Right atrium auricular region (tissue), 2 donors: ENCODE measurements at regions not wholly inside any gene's neighbourhood (a gene's known extent, or its start where the extent isn't known, plus 50 kb on each side); places are given as distances from the start of the nearest gene placed in this dataset.

ENCODE experiments used
- DNase-seq: peaks from one replicate; pipeline ENCODE4 v3.0.0-alpha.2; 2019; ENCODE audit warnings: low spot score
- H3K27ac ChIP-seq, 2 donors: fragments of 200-600 bp; sonication (generic); 1 replicate in 1 of 2; 2 replicates in 1 of 2; pipeline ENCODE4 v1.5.1; 2016 to 2019
- H3K27me3 ChIP-seq, 2 donors: fragments of 200-600 bp; sonication (generic); one replicate each; pipeline versions ENCODE4 v1.5.1 to v1.6.0; 2017 to 2019
- H3K36me3 ChIP-seq: fragments of 200-600 bp; sonication (generic); one replicate; pipeline ENCODE4 v1.5.1; 2016
- H3K4me1 ChIP-seq, 2 donors: fragments of 200-600 bp; sonication (generic); one replicate each; pipeline versions ENCODE4 v1.5.1 to v1.6.0; 2017 to 2019
- H3K4me3 ChIP-seq, 2 donors: fragments of 200-600 bp; sonication (generic); 1 replicate in 1 of 2; 2 replicates in 1 of 2; pipeline ENCODE4 v1.5.1; 2017 to 2019; ENCODE audit warnings: mild to moderate bottlenecking in 1 of 2, moderate library complexity in 1 of 2
- H3K9me3 ChIP-seq, 2 donors: fragments of 200-600 bp; sonication (generic); one replicate each; pipeline ENCODE4 v1.5.1; 2019
- TF ChIP-seq, protein P1 (sequence below), 2 donors: fragments of 200-600 bp; sonication (generic); IDR thresholded peaks; one replicate each; pipeline ENCODE4 v1.5.1; 2019; ENCODE audit warnings: antibody characterized with exemption in 2 of 2

- Histone ChIP-seq H3K27me3 (no peaks in the 10 kb centered on the region), H3K9me3 (no peaks in the 10 kb centered on the region), H3K4me3 (no peak overlapping the region), H3K4me1 (no peaks in the 10 kb centered on the region), H3K27ac (no peak overlapping the region), H3K36me3 (no peaks in the 10 kb centered on the region)
- TF ChIP-seq, protein P1, sequence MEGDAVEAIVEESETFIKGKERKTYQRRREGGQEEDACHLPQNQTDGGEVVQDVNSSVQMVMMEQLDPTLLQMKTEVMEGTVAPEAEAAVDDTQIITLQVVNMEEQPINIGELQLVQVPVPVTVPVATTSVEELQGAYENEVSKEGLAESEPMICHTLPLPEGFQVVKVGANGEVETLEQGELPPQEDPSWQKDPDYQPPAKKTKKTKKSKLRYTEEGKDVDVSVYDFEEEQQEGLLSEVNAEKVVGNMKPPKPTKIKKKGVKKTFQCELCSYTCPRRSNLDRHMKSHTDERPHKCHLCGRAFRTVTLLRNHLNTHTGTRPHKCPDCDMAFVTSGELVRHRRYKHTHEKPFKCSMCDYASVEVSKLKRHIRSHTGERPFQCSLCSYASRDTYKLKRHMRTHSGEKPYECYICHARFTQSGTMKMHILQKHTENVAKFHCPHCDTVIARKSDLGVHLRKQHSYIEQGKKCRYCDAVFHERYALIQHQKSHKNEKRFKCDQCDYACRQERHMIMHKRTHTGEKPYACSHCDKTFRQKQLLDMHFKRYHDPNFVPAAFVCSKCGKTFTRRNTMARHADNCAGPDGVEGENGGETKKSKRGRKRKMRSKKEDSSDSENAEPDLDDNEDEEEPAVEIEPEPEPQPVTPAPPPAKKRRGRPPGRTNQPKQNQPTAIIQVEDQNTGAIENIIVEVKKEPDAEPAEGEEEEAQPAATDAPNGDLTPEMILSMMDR (IDR thresholded peaks at IDR 0.05), result no peak
- no peak for DNase-seq
These were observed 101.2 kb upstream of the SCEL start for GRCh38 chr13:77434289-77434688.

- no peaks in the 10 kb centered on the region for H3K9me3 ChIP-seq
- H3K27me3 ChIP-seq, result no peaks in the 10 kb centered on the region
- no peak for DNase-seq
- H3K4me3 ChIP-seq, result no peak overlapping the region
- H3K4me1 ChIP-seq, result no peaks in the 10 kb centered on the region
- no peak overlapping the region for H3K27ac ChIP-seq
- TF ChIP-seq, protein P1 (IDR thresholded peaks at IDR 0.05), result no peak
- H3K36me3 ChIP-seq, result no peaks in the 10 kb centered on the region
These were observed 104.1 kb upstream of the SCEL start for GRCh38 chr13:77431449-77431848.

- Histone ChIP-seq H3K9me3 (no peaks in the 10 kb centered on the region), H3K4me3 (no peak overlapping the region), H3K27me3 (no peaks in the 10 kb centered on the region), H3K4me1 (no peaks in the 10 kb centered on the region), H3K27ac (no peak overlapping the region), H3K36me3 (no peaks in the 10 kb centered on the region)
- TF ChIP-seq, protein P1 (IDR thresholded peaks at IDR 0.05), result no peak
- DNase-seq, result no peak
These were observed 103.6 kb upstream of the MYCBP2 start for GRCh38 chr13:77430377-77430951.

GRCh38 chr13:77429320-77430142, 102.6 kb upstream of the MYCBP2 start:
- Histone ChIP-seq H3K36me3 (no peaks in the 10 kb centered on the region), H3K27ac (no peak overlapping the region), H3K9me3 (no peaks in the 10 kb centered on the region), H3K27me3 (no peaks in the 10 kb centered on the region), H3K4me1 (no peaks in the 10 kb centered on the region), H3K4me3 (no peak overlapping the region)
- DNase-seq, result no peak
- TF ChIP-seq, protein P1 (IDR thresholded peaks at IDR 0.05), result no peak

- TF ChIP-seq, protein P1 (IDR thresholded peaks at IDR 0.05), result no peak
- Histone ChIP-seq H3K36me3 (no peaks in the 10 kb centered on the region), H3K27ac (no peak overlapping the region), H3K27me3 (no peaks in the 10 kb centered on the region), H3K4me1 (no peaks in the 10 kb centered on the region), H3K9me3 (no peaks in the 10 kb centered on the region), H3K4me3 (no peak overlapping the region)
- no peak for DNase-seq
These were observed 98.8 kb upstream of the MYCBP2 start for GRCh38 chr13:77425705-77426104.
